ENCODE measurements at regions not wholly inside any gene's neighbourhood (a gene's known extent, or its start where the extent isn't known, plus 50 kb on each side); places are given as distances from the start of the nearest gene placed in this dataset.

GRCh38 chr6:90669420-90669819 is 82.5 kb upstream of the MAP3K7 start:
- no peak for DNase-seq (ENCODE audit: low spot score)

GRCh38 chr6:90668141-90668540 is 81.3 kb upstream of the MAP3K7 start:
- DNase-seq (ENCODE audit: low spot score), result no peak

- DNase-seq (ENCODE audit: low spot score), result no peak
These were observed 77.0 kb upstream of the MAP3K7 start for GRCh38 chr6:90663873-90664272.

DNA sequence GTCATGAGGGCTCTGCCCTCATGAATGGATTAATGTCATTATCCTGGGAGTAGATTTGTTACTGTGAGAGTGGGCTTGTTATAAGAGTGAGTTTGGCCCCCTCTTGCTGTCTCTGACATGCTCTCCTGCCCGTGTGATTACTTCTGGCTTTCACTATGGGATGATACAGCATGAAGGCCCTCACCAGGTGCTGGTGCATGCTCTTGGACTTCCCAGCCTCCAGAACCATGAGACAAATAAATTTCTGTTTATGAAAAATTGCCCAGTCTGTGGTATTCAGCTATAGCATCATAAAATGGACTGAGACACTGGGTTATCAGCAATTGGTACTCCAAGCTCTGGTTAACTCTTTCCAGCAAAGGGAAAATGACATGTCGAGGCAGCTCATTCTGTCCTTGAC is 76.2 kb upstream of the MAP3K7 start:
- DNase-seq (ENCODE audit: low spot score), result no peak

- DNase-seq (ENCODE audit: low spot score), result no peak
These were observed 74.1 kb upstream of the MAP3K7 start for GRCh38 chr6:90660931-90661330.

DNA sequence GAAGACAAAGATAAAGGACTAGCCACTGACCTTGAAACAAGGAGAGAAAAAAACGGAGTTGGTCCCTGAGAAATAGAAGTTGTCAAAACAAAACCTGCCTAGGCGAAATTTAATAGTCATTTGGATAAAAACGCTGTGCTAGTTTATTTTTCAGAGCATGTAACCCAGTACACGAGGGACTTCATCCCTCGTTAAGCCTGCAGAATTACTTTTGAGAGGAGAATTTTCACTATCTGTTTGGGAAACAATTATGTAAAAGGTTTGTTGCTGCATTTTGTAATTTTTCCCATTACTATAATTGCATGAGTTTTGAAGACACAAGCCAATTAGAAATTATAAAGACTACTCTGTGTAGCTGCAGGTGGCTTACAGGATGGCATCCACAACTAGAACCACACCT is 71.6 kb upstream of the MAP3K7 start:
- DNase-seq (ENCODE audit: low spot score), result no peak

GRCh38 chr6:90656325-90656724 is 69.5 kb upstream of the MAP3K7 start:
- no peak for DNase-seq (ENCODE audit: low spot score)

DNA sequence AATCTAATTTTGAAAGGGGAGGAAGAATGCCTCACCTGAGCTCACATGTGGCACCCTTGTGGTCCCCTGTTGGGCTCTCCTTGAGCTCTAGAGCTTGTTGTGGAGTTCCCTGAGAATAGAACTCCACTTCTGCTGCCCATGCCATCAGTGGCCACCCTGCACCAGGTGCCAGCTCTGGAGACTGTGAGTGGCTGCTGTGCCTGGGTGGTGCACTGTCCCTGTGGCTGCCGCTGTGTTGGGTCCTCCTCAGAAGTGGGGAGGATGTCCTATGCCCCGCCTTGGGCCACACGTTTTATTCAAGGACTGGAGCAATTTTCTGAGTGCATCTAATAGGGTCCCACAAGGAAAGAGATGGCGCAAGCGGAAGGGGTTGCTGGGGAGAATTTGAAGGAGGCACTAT is 67.9 kb upstream of the MAP3K7 start:
- no peak for DNase-seq (ENCODE audit: low spot score)

DNA sequence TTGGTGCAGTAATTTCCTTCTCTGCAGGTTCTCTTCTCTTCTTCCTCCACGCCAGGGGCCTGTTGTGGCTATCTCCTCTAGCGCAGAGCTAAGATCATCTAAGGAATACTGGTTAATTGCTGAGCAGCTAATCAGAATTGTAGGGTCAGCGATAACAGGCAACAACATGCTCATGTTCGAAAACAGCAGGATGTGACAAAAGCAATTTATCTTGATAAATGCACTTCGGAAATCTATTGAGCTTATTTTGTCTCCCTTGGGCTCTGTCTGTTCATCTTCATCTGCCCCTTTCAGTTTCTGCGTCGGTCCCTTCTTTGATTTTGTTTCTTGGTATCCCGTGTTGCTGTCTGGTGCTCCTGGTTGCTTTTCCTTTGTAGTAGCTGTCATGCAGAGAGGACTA is 67.3 kb upstream of the MAP3K7 start:
- DNase-seq (ENCODE audit: low spot score), result no peak

DNA sequence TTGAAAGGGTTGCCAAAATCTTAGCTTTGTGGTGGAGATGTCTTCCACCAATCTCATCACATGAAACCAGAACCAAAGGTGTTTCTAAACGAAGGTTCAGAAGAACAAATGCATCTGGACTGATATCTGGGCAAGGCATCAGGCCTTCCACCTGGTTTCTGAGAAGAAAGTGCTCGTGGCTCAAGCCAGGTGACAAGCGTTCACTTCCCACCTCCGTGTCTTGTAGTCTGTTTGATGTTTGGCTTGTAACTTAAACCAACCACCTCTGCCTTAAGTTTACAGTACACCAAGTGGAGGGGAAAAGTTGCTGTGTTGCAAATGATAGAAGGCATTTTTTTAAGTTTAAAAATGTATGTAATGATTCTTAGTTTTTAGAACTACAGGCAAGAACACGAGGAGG is 66.9 kb upstream of the MAP3K7 start:
- no peak for DNase-seq (ENCODE audit: low spot score)

DNA sequence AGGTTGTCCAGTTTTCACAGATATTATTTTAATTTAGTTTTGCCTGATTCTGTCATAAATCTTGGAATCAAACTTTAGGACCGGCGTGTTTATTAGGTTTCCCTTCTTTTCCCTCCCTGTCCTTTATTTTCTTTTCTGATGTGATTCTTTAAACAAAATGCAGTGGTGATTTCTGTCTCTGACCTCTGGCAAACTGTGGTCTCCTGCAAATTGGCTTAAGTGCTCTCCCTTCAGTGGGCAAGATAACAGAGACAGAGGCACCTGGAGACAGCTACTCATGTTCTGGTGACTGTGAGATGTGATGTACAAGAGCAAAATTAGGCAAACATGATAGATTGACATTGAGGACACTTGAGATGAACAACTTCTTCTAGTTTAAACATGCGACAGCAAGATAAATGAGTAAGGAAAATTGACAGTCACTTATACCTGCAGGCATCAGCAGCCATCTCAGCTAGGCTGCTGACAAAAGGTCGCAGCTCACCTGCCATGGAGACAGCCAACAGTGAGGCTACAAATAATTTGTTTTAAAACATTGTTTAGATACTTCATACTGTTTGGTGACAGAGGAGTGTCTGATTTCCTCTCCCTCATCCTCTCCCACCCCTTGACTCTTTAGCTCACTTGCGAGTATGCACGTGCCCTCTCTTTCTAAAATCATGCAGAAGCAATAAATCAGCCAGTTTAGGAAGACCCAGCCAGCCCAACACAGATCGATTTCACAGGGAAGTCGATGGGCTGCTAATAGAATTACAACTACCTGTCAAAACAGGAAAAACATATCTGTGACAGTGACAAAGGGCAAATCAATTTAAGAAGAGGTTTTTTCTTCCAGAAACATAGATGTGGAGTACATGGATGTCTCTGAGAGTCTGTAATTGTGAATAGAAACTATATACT is 63.4 kb upstream of the MAP3K7 start:
- DNase-seq (ENCODE audit: low spot score), result no peak

DNA sequence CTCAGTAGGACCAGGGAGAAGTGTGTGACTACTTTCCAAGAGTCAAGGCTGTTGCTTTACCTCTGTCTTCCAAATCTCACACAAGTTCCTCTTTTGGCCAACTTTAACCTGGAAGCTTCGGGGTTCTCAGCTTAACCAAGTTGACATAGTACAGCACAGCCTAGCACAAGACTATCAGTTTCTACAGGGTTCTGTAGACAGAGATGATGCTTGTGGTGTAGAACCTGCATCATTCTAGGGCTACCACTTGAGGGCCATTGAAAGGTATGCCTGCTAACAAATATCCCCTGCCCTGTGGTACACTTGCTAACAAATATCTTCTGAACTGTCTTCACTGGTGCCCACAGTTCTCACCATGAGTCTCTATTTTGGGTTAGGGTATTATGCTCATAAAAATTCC is 62.0 kb upstream of the MAP3K7 start:
- no peak for DNase-seq (ENCODE audit: low spot score)

GRCh38 chr6:90646940-90647339 is 60.1 kb upstream of the MAP3K7 start:
- DNase-seq (ENCODE audit: low spot score), result no peak

DNA sequence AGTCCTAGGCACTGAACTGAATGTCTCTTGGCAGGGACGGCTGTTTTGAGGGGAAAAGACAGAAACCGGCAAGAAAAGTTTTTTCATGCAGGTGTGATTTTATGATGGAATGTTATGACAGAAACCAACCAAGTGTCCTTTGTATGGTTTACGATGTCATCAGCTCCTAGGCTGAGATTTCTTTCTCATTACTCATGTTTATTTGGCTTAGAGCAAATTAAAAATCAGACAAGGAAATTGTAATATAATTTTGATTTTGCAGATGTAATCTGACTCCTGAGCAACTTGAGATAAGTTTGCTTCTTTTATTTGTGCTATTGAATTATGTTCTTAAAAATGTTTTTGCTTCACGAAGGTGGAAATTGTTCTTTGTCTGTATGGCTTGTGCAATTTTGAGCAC is 58.8 kb upstream of the MAP3K7 start:
- no peak for DNase-seq (ENCODE audit: low spot score)

- DNase-seq (ENCODE audit: low spot score), result no peak
These were observed 57.6 kb upstream of the MAP3K7 start for GRCh38 chr6:90644492-90644891.

DNA sequence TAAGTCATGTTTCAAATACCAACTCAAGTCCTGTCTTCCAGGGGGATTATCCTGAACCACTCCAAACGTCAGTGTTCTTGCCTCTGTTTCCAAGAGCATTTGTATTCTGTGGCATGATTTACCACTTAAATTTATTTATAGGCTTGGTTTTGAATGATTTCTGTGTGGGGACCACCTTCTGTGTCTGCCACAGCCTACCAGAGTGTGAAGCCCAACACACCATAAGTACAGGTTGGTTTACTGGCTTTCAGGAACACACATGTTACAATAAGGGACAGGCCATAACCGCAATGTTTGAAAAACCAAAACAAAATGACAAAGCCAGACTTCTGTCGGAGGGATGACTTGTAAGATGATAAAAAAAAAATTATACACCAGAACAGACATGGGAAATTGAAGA is 56.5 kb upstream of the MAP3K7 start:
- no peak for DNase-seq (ENCODE audit: low spot score)

GRCh38 chr6:90637320-90637719 is 50.4 kb upstream of the MAP3K7 start:
- no peak for DNase-seq (ENCODE audit: low spot score)

Data from globus pallidus (tissue), 1 donor.